ENCODE measurements at regions not wholly inside any gene's neighbourhood (a gene's known extent, or its start where the extent isn't known, plus 50 kb on each side); places are given as distances from the start of the nearest gene placed in this dataset.

- no peak for TF ChIP-seq CTCF (IDR thresholded peaks at IDR 0.05)
- no peak for TF ChIP-seq ZFX (IDR thresholded peaks at IDR 0.05; ENCODE audit: borderline replicate concordance)
Measured at GRCh38 chr20:20938131-20938530, 168.0 kb downstream of the LINC00237 start.

All from 22Rv1 (cell line).